Activated CD4-positive, alpha-beta T cell treated with anti-CD3 and anti-CD28 coated beads, Interleukin-2, amount 10 ng/mL, durations not matched to agents 24 days and 14 days (primary cell): ENCODE measurements at regions not wholly inside any gene's neighbourhood (a gene's known extent, or its start where the extent isn't known, plus 50 kb on each side); places are given as distances from the start of the nearest gene placed in this dataset.

ENCODE experiments used
- DNase-seq: peaks from one replicate; pipeline ENCODE4 v3.0.0; 2022
- H3K27ac Mint-ChIP-seq: one replicate; pipeline ENCODE4 v1.8.0; 2022; ENCODE audit warnings: mild to moderate bottlenecking, mixed read lengths
- H3K27me3 Mint-ChIP-seq: one replicate; pipeline ENCODE4 v1.8.0; 2022; ENCODE audit warnings: mixed read lengths
- H3K36me3 Mint-ChIP-seq: one replicate; pipeline ENCODE4 v1.8.0; 2022; ENCODE audit warnings: low read depth, mild to moderate bottlenecking, mixed read lengths
- H3K4me1 Mint-ChIP-seq: one replicate; pipeline ENCODE4 v1.8.0; 2021; ENCODE audit warnings: mixed read lengths
- H3K4me3 Mint-ChIP-seq: one replicate; pipeline ENCODE4 v1.8.0; 2022; ENCODE audit warnings: mild to moderate bottlenecking, moderate library complexity, mixed read lengths
- H3K9me3 Mint-ChIP-seq: one replicate; pipeline ENCODE4 v1.8.0; 2021; ENCODE audit warnings: mixed read lengths
- intact Hi-C: fragments of 100-400 bp; cut with micrococcal nuclease; formaldehyde crosslinking; loops from one replicate; pipeline ENCODE4 v1.15.1; 2023

- DNase-seq = no peak
- peaks cover 1% of the 10 kb centered on the region for H3K27me3 Mint-ChIP-seq
- no peak overlapping the region for H3K4me3 Mint-ChIP-seq
- no peaks in the 10 kb centered on the region for H3K9me3 Mint-ChIP-seq
- no peaks in the 10 kb centered on the region for H3K36me3 Mint-ChIP-seq
- no peak overlapping the region for H3K27ac Mint-ChIP-seq
- H3K4me1 Mint-ChIP-seq = no peaks in the 10 kb centered on the region
- intact Hi-C loops = no loop called here
These were observed 292.8 kb downstream of the PTBP2 start for GRCh38 chr1:97014426-97014825.

DNA sequence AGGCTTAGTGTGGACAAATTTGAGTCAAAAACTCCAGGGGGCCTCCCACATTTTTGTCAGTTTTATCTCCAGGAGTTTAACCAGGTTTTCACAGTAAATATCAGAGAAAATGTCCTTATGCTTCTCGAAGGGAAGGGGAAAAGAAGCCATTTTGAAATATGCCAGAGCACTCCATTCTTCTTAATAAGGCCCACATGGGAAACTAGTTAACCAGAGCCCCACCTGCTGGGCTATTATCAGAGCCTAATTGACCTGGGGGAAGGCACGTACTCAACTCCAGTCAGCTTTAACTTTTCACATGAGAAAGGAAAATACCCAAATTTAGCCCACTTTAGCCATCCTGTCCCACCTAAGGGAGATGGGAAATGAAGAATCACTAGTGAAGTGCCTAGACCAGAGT lies 296.3 kb downstream of the PTBP2 start:
- no peak overlapping the region for H3K4me3 Mint-ChIP-seq
- peaks cover 2% of the 10 kb centered on the region for H3K27me3 Mint-ChIP-seq

More for the DNA sequence above, 296.3 kb downstream of the PTBP2 start:
- intact Hi-C loops = no loop called here
- H3K27ac Mint-ChIP-seq = no peak overlapping the region
- no peak for DNase-seq
- no peaks in the 10 kb centered on the region for H3K36me3 Mint-ChIP-seq
- no peaks in the 10 kb centered on the region for H3K9me3 Mint-ChIP-seq
- no peaks in the 10 kb centered on the region for H3K4me1 Mint-ChIP-seq
